Testis (tissue), 2 donors: ENCODE measurements at regions not wholly inside any gene's neighbourhood (a gene's known extent, or its start where the extent isn't known, plus 50 kb on each side); places are given as distances from the start of the nearest gene placed in this dataset.
"Not testable (repeated sequence)": the region's sequence is repeated elsewhere in the genome, so short reads cannot be mapped to it uniquely, and the experiment has no call there.

Experiments used
- DNase-seq: peaks from one replicate; pipeline ENCODE4 v3.0.0-alpha.2; 2019
- H3K27ac ChIP-seq, 2 donors: fragments of 200-600 bp; sonication (generic); one replicate each; pipeline ENCODE4 v1.5.1; 2019
- H3K27me3 ChIP-seq: fragments of 200-600 bp; sonication (generic); one replicate; pipeline ENCODE4 v1.5.1; 2019
- H3K36me3 ChIP-seq: fragments of 200-600 bp; sonication (generic); one replicate; pipeline ENCODE4 v1.5.1; 2017; ENCODE audit warnings: low read depth; ENCODE audit errors: missing control alignments
- H3K4me1 ChIP-seq: fragments of 200-600 bp; sonication (generic); one replicate; pipeline ENCODE4 v1.5.1; 2019
- H3K4me3 ChIP-seq, 2 donors: fragments of 200-600 bp; sonication (generic); one replicate each; pipeline ENCODE4 v1.5.1; 2017 to 2019
- H3K9me3 ChIP-seq: fragments of 200-600 bp; sonication (generic); one replicate; pipeline ENCODE4 v1.5.1; 2017
- POLR2A ChIP-seq: fragments of 450-650 bp; IDR thresholded peaks from one replicate; pipeline ENCODE4 v1.6.1; 2017; ENCODE audit warnings: antibody characterized with exemption, mild to moderate bottlenecking, moderate library complexity
- WGBS, 2 donors: methylation state at CpG; one replicate each; pipeline ENCODE4 v1.1.5; 2018; 5-methylcytosine and 5-hydroxymethylcytosine counted together
- intact Hi-C: fragments of 100-400 bp; cut with DNase I; formaldehyde crosslinking; loops from one replicate; pipeline ENCODE4 v1.15.1; 2023; ENCODE audit warnings: low total_unique reads
- TF ChIP-seq, protein P1 (sequence below), 3 experiments: fragments of 450-650 bp in 2 of 3; fragments of 200-600 bp in 1 of 3; sonication (generic) in 1 of 3; IDR thresholded peaks; one replicate each; pipeline ENCODE4 v1.5.1; 2016 to 2019; ENCODE audit warnings: antibody characterized with exemption in 3 of 3, mild to moderate bottlenecking in 2 of 3, moderate library complexity in 1 of 3

DNA sequence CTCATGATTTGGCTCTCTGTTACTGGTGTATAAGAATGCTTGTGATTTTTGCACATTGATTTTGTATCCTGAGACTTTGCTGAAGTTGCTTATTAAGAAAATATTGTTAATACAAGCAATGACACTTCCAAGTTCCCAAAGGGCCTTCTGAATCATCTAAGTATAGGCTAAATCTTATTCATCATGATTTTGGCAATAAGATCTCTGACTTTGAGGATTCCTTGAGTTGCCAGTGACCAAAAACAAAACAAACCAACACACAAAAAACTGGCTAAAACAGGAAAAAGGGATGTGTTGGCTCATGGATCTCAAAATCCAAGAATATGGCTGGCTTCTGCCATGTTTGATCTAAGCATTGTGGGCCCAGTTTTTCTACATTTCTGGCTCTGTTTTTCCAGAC, 163.4 kb downstream of the HHIPL2 start:
- Histone ChIP-seq H3K36me3 (no peaks in the 10 kb centered on the region), H3K4me1 (no peaks in the 10 kb centered on the region), H3K27ac (no peak overlapping the region), H3K4me3 (no peak overlapping the region), H3K27me3 (no peaks in the 10 kb centered on the region), H3K9me3 (no peaks in the 10 kb centered on the region)
- intact Hi-C loops, result no loop called here
- no peak for TF ChIP-seq POLR2A
- TF ChIP-seq, protein P1, sequence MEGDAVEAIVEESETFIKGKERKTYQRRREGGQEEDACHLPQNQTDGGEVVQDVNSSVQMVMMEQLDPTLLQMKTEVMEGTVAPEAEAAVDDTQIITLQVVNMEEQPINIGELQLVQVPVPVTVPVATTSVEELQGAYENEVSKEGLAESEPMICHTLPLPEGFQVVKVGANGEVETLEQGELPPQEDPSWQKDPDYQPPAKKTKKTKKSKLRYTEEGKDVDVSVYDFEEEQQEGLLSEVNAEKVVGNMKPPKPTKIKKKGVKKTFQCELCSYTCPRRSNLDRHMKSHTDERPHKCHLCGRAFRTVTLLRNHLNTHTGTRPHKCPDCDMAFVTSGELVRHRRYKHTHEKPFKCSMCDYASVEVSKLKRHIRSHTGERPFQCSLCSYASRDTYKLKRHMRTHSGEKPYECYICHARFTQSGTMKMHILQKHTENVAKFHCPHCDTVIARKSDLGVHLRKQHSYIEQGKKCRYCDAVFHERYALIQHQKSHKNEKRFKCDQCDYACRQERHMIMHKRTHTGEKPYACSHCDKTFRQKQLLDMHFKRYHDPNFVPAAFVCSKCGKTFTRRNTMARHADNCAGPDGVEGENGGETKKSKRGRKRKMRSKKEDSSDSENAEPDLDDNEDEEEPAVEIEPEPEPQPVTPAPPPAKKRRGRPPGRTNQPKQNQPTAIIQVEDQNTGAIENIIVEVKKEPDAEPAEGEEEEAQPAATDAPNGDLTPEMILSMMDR (IDR thresholded peaks at IDR 0.05), result no peak
- DNase-seq, result no peak

DNA sequence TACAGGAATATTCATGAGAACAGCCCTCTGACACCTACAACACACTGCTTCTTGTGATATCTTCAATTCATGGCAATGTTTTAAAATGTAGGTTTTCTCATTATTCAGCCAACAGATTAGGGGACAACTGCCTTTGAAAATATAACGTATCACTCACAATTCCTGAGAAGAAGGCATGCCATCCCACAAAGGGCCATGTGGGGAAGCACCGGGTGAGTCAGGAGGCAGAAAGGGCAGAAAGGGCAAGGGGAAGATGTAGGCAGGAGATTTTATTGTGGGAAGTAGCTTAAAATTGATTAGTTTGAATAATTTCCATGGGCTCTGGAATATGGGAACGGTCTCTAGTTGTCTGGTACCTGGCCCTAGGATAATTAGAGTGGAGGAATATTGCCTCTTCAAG, 165.7 kb downstream of the HHIPL2 start:
- Histone ChIP-seq H3K9me3 (no peaks in the 10 kb centered on the region), H3K27ac (no peak overlapping the region), H3K27me3 (no peaks in the 10 kb centered on the region), H3K4me1 (no peaks in the 10 kb centered on the region), H3K4me3 (no peak overlapping the region), H3K36me3 (no peaks in the 10 kb centered on the region)
- no peak for DNase-seq
- no peak for TF ChIP-seq POLR2A
- TF ChIP-seq, protein P1 (IDR thresholded peaks at IDR 0.05), result no peak
- 50 to 61% methylated on average over 3 of the region's 3 CpGs for WGBS, 2 donors
- intact Hi-C loops, result no loop called here

DNA sequence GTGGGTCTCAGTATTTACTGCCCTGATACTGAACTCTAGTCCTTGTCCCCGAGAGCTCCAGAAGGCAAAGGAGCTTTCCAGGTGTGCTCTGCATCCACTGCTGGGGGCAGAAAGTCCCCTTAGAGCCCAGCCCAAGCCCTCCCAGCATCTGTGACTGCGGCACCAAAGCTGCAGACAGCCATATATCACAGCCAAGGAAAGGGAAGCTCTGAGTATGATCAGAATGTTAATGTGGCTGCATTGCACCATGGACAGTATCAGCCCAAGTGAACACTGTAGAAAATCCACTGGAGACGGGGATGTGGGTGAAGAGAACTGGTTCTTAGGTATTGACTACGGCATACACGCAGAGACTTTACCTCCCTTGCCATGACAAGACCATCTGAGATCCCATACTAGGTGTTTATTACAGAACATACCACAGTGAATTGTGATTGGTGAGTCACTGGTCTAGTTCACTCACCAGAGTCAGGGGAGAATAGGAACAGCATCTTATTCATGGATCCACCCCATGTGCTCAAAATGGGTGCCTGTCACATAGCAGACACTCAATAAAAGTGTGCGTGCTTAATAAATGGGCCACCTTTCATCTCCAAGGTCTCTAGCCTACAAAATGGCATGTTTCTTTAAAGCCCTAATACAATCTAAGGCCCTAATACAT, 170.3 kb downstream of the HHIPL2 start:
- no peaks in the 10 kb centered on the region for H3K9me3 ChIP-seq
- WGBS, 2 donors, result 65 to 85% methylated on average over 6 of the region's 6 CpGs
- no peaks in the 10 kb centered on the region for H3K27me3 ChIP-seq
- intact Hi-C loops, result no loop called here
- no peaks in the 10 kb centered on the region for H3K4me1 ChIP-seq
- H3K36me3 ChIP-seq, result no peaks in the 10 kb centered on the region
- no peak overlapping the region for H3K27ac ChIP-seq
- H3K4me3 ChIP-seq, result no peak overlapping the region
- no peak for DNase-seq
- no peak for TF ChIP-seq POLR2A
- TF ChIP-seq, protein P1 (IDR thresholded peaks at IDR 0.05), result no peak

DNA sequence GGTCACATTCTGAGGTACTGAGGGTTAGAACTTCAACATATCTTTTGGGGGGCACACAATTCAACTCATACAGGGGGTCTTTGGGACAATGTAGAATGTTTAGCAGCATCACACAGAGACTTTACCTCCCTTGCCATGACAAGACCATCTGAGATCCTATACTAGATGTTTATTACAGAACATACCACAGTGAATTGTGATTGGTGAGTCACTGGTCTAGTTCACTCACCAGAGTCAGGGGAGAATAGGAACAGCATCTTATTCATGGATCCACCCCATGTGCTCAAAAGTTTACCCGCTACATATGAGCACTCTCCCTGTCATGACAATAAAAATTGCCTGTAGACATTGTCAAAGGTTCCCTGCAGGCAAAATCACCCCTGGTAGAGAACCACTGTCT, 171.1 kb downstream of the HHIPL2 start:
- intact Hi-C loops, H3K4me1 ChIP-seq, H3K27ac ChIP-seq, H3K4me3 ChIP-seq, H3K36me3 ChIP-seq, DNase-seq, H3K9me3 ChIP-seq, H3K27me3 ChIP-seq: not testable (repeated sequence)
- WGBS, 2 donors, result 92 to 93% methylated on average over 1 of the region's 1 CpG

DNA sequence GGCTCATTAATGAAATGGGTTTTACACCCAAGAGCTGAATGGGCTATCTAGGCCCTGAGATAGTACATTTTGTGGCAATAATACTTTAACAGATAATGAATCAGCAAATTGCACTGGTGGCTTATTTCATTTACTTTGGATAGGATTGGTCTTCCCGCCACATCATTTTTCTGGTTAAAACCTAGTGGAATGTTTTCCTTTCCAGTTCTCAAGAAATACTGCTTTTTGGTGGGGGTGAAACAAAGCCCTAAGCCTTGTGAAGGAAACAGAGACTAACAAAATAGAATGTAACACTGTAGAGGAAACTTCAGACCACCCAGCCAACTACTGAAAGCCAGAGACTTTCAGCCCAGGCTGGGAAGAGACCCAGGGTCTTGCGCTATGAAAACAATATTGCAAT, 172.2 kb downstream of the HHIPL2 start:
- Histone ChIP-seq H3K4me3 (no peak overlapping the region), H3K27me3 (no peaks in the 10 kb centered on the region), H3K4me1 (no peaks in the 10 kb centered on the region), H3K36me3 (no peaks in the 10 kb centered on the region), H3K27ac (no peak overlapping the region), H3K9me3 (no peaks in the 10 kb centered on the region)
- 89 to 92% methylated on average over 2 of the region's 2 CpGs for WGBS, 2 donors
- no peak for TF ChIP-seq POLR2A
- TF ChIP-seq, protein P1 (IDR thresholded peaks at IDR 0.05), result no peak
- no peak for DNase-seq
- intact Hi-C loops, result no loop called here
